GM21717 (cell line): ENCODE measurements at regions not wholly inside any gene's neighbourhood (a gene's known extent, or its start where the extent isn't known, plus 50 kb on each side); places are given as distances from the start of the nearest gene placed in this dataset.
A peak's percentile ranks its signal among the peaks of the same experiment; 100 is the strongest.
"Not testable (repeated sequence)": the region's sequence is repeated elsewhere in the genome, so short reads cannot be mapped to it uniquely, and the experiment has no call there.

Source experiments
- ATAC-seq: cut with Tn5 transposase; IDR thresholded peaks from one replicate; pipeline ENCODE4 v1.9.1; 2021; ENCODE audit warnings: mild to moderate bottlenecking, moderate library complexity; ENCODE audit not compliant: unreplicated experiment

DNA sequence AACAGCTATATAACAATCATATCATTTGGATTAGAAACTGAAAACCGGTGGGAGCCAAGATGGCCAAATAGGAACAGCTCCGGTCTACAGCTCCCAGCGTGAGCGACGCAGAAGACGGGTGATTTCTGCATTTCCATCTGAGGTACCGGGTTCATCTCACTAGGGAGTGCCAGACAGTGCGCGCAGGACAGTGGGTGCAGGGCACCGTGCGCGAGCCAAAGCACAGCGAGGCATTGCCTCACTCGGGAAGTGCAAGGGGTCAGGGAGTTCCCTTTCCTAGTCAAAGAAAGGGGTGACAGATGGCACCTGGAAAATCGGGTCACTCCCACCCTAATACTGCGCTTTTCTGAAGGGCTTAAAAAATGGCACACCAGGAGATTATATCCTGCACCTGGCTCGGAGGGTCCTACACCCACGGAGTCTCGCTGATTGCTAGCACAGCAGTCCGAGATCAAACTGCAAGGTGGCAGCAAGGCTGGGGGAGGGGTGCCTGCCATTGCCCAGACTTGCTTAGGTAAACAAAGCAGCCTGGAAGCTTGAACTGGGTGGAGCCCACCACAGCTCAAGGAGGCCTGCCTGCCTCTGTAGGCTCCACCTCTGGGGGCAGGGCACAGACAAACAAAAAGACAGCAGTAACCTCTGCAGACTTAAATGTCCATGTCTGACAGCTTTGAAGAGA is 1041.5 kb downstream of the SLC6A15 start:
- not testable (repeated sequence) for ATAC-seq

DNA sequence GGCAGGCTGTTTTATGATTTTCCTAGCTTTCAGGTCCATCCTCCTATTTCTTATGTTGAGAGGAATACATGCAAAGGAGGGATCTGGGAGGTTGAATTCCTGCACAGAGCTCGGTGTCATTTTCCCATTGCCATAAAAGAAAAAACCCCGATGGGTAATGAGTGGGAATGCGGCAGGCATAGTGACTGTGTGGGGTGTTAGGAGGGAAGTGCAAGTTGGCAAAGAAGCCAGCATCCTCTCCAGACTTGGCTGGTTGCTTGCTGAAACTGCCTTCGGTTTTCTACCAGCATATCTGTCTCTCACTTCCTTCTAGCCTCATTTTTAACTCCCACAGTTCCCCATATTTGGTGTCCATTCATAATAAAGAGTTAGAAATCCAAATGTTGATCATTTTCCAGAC is 1046.1 kb downstream of the SLC6A15 start:
- no peak for ATAC-seq

GRCh38 chr12:83865431-83865830 is 1047.2 kb downstream of the SLC6A15 start:
- ATAC-seq = no peak

DNA sequence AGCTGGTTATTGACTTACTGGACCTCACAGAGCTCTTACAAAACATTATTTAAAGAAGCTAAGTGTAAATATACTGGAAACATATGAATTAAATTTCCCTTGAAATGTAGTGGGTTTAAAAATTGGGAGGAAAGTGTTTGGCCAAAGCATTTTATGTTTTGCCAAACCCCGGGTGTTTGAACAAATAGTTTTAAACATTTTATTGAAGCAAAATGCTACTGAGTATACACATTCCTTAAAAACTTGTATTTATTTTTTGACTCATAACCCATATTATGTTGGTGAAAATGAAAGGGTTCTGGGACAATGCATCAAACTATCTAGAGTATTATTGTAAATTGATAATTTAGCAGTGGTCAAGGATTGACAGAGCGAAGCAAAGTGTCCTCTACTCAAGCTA is 1048.5 kb downstream of the SLC6A15 start:
- no peak for ATAC-seq

- ATAC-seq = no peak
Observed at GRCh38 chr12:83859021-83859420, 1053.6 kb downstream of the SLC6A15 start.

DNA sequence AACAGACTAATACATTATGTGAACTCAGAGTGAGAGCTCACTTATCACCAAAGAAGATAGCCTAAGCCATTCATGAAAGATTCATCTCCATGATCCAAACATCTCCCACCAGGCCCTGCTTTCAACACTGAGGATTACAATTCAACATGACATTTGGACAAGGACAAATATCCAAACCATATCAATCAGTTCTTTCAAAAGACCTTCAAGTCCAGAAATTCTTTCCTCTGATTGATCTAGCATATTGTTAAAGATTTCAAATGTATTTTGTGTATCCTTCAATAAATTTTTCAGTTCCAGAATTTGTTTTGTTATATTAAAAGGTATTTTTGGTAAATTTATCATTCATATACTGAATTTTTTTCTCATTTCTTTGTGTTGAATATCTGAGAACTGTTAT is 1055.8 kb downstream of the SLC6A15 start:
- no peak for ATAC-seq

DNA sequence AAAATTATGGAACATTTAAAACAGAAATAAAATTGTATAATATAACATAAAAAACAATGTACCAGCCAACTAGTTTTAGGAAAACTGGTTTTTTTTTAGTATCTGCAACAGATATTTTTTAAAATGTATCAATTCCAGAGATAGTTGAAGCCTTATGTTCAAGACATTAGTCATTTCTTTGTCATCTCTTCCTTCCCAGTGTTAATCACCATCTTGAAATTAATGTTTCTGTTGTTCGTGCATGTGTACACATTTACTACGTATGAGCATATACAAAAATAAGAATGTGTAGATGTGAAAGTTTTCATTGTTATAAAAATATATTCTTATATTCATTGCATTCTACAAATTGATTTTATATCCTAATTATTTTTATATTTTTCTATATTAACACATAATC is 1062.1 kb downstream of the SLC6A15 start:
- no peak for ATAC-seq

GRCh38 chr12:83848702-83849101 is 1063.9 kb downstream of the SLC6A15 start:
- ATAC-seq = no peak

DNA sequence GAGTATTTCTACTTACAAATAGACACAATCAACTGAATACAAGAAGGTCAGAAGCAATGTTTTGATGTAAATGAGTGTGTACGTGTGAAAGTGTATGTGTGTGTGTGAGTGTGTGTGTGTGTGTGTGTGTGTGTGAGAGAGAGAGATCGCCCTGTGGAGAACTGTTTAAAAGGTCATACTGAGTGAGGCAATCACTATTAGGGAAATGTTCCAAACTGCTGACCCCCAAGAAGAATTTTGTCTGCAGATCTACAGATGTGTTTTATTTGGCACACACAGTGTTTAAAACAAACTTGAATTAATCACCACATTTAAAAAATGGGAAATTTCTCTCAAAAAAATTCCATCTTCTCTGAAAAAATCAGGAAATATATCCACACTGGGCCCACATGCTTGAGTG is 1069.1 kb downstream of the SLC6A15 start:
- ATAC-seq = no peak

- ATAC-seq = no peak
Observed at GRCh38 chr12:83841620-83842019, 1071.0 kb downstream of the SLC6A15 start.

DNA sequence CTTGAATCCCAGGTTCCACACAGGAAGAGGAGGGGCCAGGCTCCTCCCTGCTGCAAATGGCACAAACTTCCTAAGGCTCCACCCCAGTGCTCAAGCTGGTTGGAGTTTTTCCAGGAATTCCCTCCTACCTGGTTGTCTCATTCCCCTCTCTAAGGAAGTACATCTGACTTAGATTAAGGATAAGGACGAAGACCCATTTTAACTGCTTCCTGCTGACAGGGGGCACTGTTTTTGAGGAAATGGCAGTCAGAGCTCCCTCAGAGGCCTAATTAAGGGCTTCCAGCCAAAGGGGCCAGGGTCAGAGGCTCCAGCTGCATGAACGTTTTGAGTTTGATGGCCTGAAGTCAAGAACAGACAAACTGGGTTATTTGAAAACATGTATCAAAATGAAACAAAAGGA is 1084.7 kb downstream of the SLC6A15 start:
- ATAC-seq = no peak

- no peak for ATAC-seq
Observed at GRCh38 chr12:83827193-83827592, 1085.4 kb downstream of the SLC6A15 start.

- ATAC-seq = peak; percentile 78
Observed at GRCh38 chr12:83826112-83826511, 1086.5 kb downstream of the SLC6A15 start.

DNA sequence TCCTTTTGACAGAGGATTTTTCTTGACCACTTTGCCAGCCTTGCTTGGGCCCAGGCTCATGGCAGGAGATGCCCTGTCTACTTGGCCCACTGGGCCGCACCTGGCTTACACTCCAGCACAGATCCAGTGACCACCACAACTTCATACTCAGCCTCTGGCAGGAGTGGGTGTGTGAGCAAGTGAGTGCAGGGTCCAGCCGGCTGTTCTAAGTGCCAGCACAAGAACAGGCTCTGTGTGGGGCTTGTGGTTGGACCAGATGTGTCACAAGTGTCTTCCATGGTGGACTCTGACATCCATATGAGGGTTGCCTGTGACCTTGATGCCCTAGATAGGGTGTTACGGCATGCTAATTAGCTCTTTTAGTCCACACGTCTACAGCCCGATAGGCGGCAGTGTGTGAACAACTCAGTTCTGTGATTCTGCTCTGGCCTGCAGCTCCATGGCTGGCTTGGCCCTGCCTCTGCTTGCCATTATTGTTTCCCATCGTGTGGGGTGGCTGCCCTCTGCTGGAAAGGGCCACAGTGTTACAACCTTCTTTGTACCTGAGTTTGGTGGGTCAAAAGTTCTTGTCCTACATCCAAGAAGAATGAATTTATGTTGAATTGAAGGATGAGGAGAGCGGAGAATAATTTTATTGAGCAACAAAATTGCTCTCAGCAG is 1089.1 kb downstream of the SLC6A15 start:
- ATAC-seq = peak; percentile 94

DNA sequence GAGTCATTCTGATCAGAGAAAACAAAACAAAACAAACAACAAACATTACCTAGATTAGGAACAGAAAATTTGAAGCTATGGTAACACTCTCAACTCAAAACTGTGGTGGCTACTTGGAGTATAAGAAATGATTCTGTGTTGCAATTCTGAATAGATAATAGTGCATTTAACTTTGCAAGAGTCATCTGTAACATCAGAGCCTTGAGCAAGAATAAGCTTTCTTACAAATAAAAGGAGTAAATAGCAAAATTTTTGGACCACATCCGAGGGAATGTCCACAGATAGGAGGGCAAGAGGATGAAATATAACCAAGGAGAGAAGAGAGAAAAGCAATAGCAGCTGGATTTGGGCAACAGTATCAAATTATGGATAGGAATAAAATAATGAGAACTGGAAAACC is 1090.6 kb downstream of the SLC6A15 start:
- no peak for ATAC-seq

GRCh38 chr12:83818881-83819280 is 1093.7 kb downstream of the SLC6A15 start:
- ATAC-seq = no peak

GRCh38 chr12:83817730-83818129 is 1094.9 kb downstream of the SLC6A15 start:
- ATAC-seq = no peak

GRCh38 chr12:83808591-83808990 is 1104.0 kb downstream of the SLC6A15 start:
- no peak for ATAC-seq

GRCh38 chr12:83807871-83808270 is 1104.7 kb downstream of the SLC6A15 start:
- ATAC-seq = no peak

GRCh38 chr12:83805873-83806272 is 1106.7 kb downstream of the SLC6A15 start:
- ATAC-seq = no peak

- ATAC-seq = no peak
Observed at GRCh38 chr12:83805156-83805772, 1107.3 kb downstream of the SLC6A15 start.

DNA sequence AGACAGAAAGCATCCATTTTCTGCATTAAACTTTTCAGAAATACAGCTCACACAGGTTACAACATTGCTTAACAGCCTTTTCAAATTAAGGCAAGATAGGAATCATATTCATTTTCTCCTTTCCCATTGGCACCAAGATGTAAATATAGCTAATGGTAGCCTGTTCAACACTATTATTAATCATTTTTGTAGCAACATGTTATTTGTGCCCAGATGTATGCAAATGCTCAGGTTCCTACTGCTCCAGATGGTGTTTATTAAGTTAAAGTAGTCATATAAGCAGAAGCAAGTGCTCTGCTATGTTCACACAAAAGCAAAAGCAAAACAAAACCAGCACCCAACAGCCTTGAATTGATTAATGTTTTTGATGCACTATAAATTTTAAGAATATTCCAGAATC is 1110.6 kb downstream of the SLC6A15 start:
- no peak for ATAC-seq
